ENCODE measurements at regions not wholly inside any gene's neighbourhood (a gene's known extent, or its start where the extent isn't known, plus 50 kb on each side); places are given as distances from the start of the nearest gene placed in this dataset.

- H3K4me1 ChIP-seq: no peaks in the 10 kb centered on the region
- no peak for TF ChIP-seq CTCF (IDR thresholded peaks at IDR 0.05)
- TF ChIP-seq POLR2A (IDR thresholded peaks at IDR 0.05): no peak
- no peak for TF ChIP-seq POLR2AphosphoS5 (IDR thresholded peaks at IDR 0.05)
- no peak for TF ChIP-seq EP300 (IDR thresholded peaks at IDR 0.05; ENCODE audit: low read depth)
- no peaks in the 10 kb centered on the region for H3K9me3 ChIP-seq
- H3K4me3 ChIP-seq: no peak overlapping the region
- WGBS, 2 donors (ENCODE audit: low coverage in 1 of 2): 14 to 65% methylated on average over 1 to 2 of the region's 2 CpGs
- no peaks in the 10 kb centered on the region for H3K27me3 ChIP-seq
- H3K27ac ChIP-seq: no peak overlapping the region
- intact Hi-C loops (cut with DNase I; ENCODE audit: low total_unique reads): no loop called here
- in situ Hi-C loops (cut with MboI; ENCODE audit: low pct_ligation_motif_present in 1 of 4, low pct_unique_long_range_greater_than_20kb in 1 of 4, low sequenced_read_pairs in 3 of 4): no loop called here
- H3K36me3 ChIP-seq: no peaks in the 10 kb centered on the region
- DNase-seq: no peak
Observed at GRCh38 chr11:42555190-42555589, 756.6 kb upstream of the API5 start.

GRCh38 chr11:42571131-42571877, 740.5 kb upstream of the API5 start:
- in situ Hi-C loops (cut with MboI; ENCODE audit: low pct_ligation_motif_present in 1 of 4, low pct_unique_long_range_greater_than_20kb in 1 of 4, low sequenced_read_pairs in 3 of 4): no loop called here
- H3K9me3 ChIP-seq: no peaks in the 10 kb centered on the region
- H3K4me1 ChIP-seq: no peaks in the 10 kb centered on the region
- intact Hi-C loops (cut with DNase I; ENCODE audit: low total_unique reads): no loop called here
- H3K36me3 ChIP-seq: no peaks in the 10 kb centered on the region
- 75 to 81% methylated on average over 8 to 12 of the region's 12 CpGs for WGBS, 2 donors (ENCODE audit: low coverage in 1 of 2)
- no peak overlapping the region for H3K4me3 ChIP-seq
- H3K27me3 ChIP-seq: no peaks in the 10 kb centered on the region
- DNase-seq: no peak
- H3K27ac ChIP-seq: no peak overlapping the region
- TF ChIP-seq POLR2A (IDR thresholded peaks at IDR 0.05) (no peak), POLR2AphosphoS5 (IDR thresholded peaks at IDR 0.05) (no peak), EP300 (IDR thresholded peaks at IDR 0.05; ENCODE audit: low read depth) (no peak), CTCF (IDR thresholded peaks at IDR 0.05) (no peak)

GRCh38 chr11:42571878-42572610, 739.8 kb upstream of the API5 start:
- H3K36me3 ChIP-seq: no peaks in the 10 kb centered on the region
- intact Hi-C loops (cut with DNase I; ENCODE audit: low total_unique reads) (no loop called here), in situ Hi-C loops (cut with MboI; ENCODE audit: low pct_ligation_motif_present in 1 of 4, low pct_unique_long_range_greater_than_20kb in 1 of 4, low sequenced_read_pairs in 3 of 4) (no loop called here)
- H3K4me1 ChIP-seq: no peaks in the 10 kb centered on the region
- DNase-seq: no peak
- H3K4me3 ChIP-seq: no peak overlapping the region
- WGBS, 2 donors (ENCODE audit: low coverage in 1 of 2): 48 to 65% methylated on average over 5 of the region's 5 CpGs
- TF ChIP-seq EP300 (IDR thresholded peaks at IDR 0.05; ENCODE audit: low read depth) (no peak), CTCF (IDR thresholded peaks at IDR 0.05) (no peak), POLR2A (IDR thresholded peaks at IDR 0.05) (no peak), POLR2AphosphoS5 (IDR thresholded peaks at IDR 0.05) (no peak)
- H3K27ac ChIP-seq: no peak overlapping the region
- H3K9me3 ChIP-seq: no peaks in the 10 kb centered on the region
- H3K27me3 ChIP-seq: no peaks in the 10 kb centered on the region

GRCh38 chr11:42576318-42576717, 735.5 kb upstream of the API5 start:
- H3K4me3 ChIP-seq: no peak overlapping the region
- no peaks in the 10 kb centered on the region for H3K36me3 ChIP-seq
- no peak for DNase-seq
- 55 to 81% methylated on average over 3 of the region's 3 CpGs for WGBS, 2 donors (ENCODE audit: low coverage in 1 of 2)
- H3K4me1 ChIP-seq: no peaks in the 10 kb centered on the region
- H3K27ac ChIP-seq: no peak overlapping the region
- TF ChIP-seq POLR2AphosphoS5 (IDR thresholded peaks at IDR 0.05) (no peak), EP300 (IDR thresholded peaks at IDR 0.05; ENCODE audit: low read depth) (no peak), POLR2A (IDR thresholded peaks at IDR 0.05) (no peak), CTCF (IDR thresholded peaks at IDR 0.05) (no peak)
- in situ Hi-C loops (cut with MboI; ENCODE audit: low pct_ligation_motif_present in 1 of 4, low pct_unique_long_range_greater_than_20kb in 1 of 4, low sequenced_read_pairs in 3 of 4): no loop called here
- intact Hi-C loops (cut with DNase I; ENCODE audit: low total_unique reads): no loop called here
- no peaks in the 10 kb centered on the region for H3K9me3 ChIP-seq
- H3K27me3 ChIP-seq: no peaks in the 10 kb centered on the region

Data from transverse colon (tissue), 4 donors.